Endodermal cell (in vitro differentiated cells): ENCODE measurements at regions not wholly inside any gene's neighbourhood (a gene's known extent, or its start where the extent isn't known, plus 50 kb on each side); places are given as distances from the start of the nearest gene placed in this dataset.

Experiments used
- DNase-seq: peaks from one replicate; pipeline ENCODE4 v3.0.0-alpha.2; 2017
- H3K27ac ChIP-seq: 2 replicates; pipeline ENCODE4 v1.5.1; 2013; ENCODE audit warnings: mild to moderate bottlenecking, low read depth, low read length, moderate library complexity
- H3K27me3 ChIP-seq: 2 replicates; pipeline ENCODE4 v1.6.1; 2013; ENCODE audit warnings: mild to moderate bottlenecking, low read length, moderate library complexity; ENCODE audit not compliant: insufficient read depth, control insufficient read depth, poor library complexity, severe bottlenecking
- H3K36me3 ChIP-seq: 2 replicates; pipeline ENCODE4 v1.7.0; 2013; ENCODE audit warnings: mild to moderate bottlenecking, low read length, moderate library complexity; ENCODE audit not compliant: control insufficient read depth, insufficient read depth
- H3K4me1 ChIP-seq: one replicate; pipeline ENCODE4 v1.7.0; 2013; ENCODE audit warnings: low read length; ENCODE audit not compliant: control insufficient read depth, insufficient read depth
- H3K4me3 ChIP-seq: 2 replicates; pipeline ENCODE4 v1.5.1; 2013; ENCODE audit warnings: mild to moderate bottlenecking, low read length, moderate library complexity
- H3K9ac ChIP-seq: 2 replicates; pipeline ENCODE4 v1.6.1; 2013; ENCODE audit warnings: mild to moderate bottlenecking, low read length, moderate library complexity; ENCODE audit not compliant: poor library complexity, severe bottlenecking; ENCODE audit errors: extremely low read depth
- H3K9me3 ChIP-seq: 2 replicates; pipeline ENCODE4 v1.6.1; 2013; ENCODE audit warnings: mild to moderate bottlenecking, low read length, moderate library complexity; ENCODE audit not compliant: control insufficient read depth
- H3K27ac Mint-ChIP-seq: 2 replicates; pipeline ENCODE4 v1.8.0; 2020; ENCODE audit warnings: mixed read lengths
- H3K27me3 Mint-ChIP-seq: 2 replicates; pipeline ENCODE4 v1.8.0; 2021; ENCODE audit warnings: mild to moderate bottlenecking, mixed read lengths; ENCODE audit not compliant: insufficient read depth
- H3K36me3 Mint-ChIP-seq: 2 replicates; pipeline ENCODE4 v1.8.0; 2020; ENCODE audit warnings: low read depth, mixed read lengths
- H3K4me1 Mint-ChIP-seq: 2 replicates; pipeline ENCODE4 v1.8.0; 2020; ENCODE audit warnings: mixed read lengths
- H3K4me3 Mint-ChIP-seq: 2 replicates; pipeline ENCODE4 v1.8.0; 2020; ENCODE audit warnings: mild to moderate bottlenecking, moderate library complexity, mixed read lengths
- H3K9me3 Mint-ChIP-seq: 2 replicates; pipeline ENCODE4 v1.8.0; 2020; ENCODE audit warnings: mild to moderate bottlenecking, mixed read lengths
- WGBS, 2 experiments: methylation state at CpG; one replicate each; pipeline versions ENCODE4 v1.1.5 to v1.1.7; 2013; ENCODE audit warnings: missing lambda C conversion rate in 2 of 2, mixed read lengths in 1 of 2; ENCODE audit not compliant: insufficient coverage in 1 of 2, insufficient read length in 1 of 2; 5-methylcytosine and 5-hydroxymethylcytosine counted together
- TF ChIP-seq, protein P1 (sequence below): fragments of 200-600 bp; sonication (generic); conservative IDR thresholded peaks from 2 replicates; pipeline ENCODE4 v1.5.0; 2021; ENCODE audit warnings: antibody characterized with exemption, mild to moderate bottlenecking

DNA sequence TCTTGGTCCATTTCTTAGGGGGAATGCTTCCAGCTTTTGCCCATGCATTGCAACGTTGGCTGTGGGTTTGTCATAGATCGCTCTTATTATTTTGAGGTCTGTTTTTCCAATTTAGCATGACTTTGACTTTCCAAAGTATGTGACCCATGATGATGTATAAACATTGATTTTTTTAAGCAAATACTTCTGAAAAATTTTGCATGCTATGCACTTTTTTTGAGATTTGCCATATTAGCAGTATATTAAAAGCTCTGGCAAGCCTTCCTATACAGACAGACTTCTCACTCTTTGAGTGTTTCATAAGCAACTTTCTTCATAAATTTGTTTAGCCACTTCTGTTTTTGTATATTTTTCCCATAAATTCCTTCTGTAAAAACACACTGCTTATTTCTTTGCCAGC lies 746.4 kb upstream of the LCORL start:
- TF ChIP-seq, protein P1, sequence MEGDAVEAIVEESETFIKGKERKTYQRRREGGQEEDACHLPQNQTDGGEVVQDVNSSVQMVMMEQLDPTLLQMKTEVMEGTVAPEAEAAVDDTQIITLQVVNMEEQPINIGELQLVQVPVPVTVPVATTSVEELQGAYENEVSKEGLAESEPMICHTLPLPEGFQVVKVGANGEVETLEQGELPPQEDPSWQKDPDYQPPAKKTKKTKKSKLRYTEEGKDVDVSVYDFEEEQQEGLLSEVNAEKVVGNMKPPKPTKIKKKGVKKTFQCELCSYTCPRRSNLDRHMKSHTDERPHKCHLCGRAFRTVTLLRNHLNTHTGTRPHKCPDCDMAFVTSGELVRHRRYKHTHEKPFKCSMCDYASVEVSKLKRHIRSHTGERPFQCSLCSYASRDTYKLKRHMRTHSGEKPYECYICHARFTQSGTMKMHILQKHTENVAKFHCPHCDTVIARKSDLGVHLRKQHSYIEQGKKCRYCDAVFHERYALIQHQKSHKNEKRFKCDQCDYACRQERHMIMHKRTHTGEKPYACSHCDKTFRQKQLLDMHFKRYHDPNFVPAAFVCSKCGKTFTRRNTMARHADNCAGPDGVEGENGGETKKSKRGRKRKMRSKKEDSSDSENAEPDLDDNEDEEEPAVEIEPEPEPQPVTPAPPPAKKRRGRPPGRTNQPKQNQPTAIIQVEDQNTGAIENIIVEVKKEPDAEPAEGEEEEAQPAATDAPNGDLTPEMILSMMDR = no peak
- H3K27me3 ChIP-seq = no peaks in the 10 kb centered on the region
- no peak overlapping the region for H3K27ac Mint-ChIP-seq

DNA sequence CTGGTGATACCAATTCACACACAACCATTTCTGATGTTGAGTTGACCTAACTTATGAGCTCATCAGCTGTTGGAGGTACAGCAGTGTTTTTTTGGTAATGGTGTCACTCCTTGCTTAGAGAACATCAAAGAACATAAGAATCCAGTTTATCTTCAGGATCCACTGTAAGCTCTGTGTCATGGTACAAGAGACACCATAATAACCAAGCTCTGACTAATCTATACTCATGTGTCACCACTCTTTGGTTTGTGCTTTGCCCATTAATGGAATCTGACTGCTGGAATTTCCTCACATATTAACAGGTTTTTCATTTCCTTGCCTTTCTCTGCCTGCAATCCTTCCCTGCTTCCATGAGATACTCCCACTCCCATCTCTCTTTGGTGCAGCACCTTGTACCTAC lies 735.1 kb upstream of the LCORL start:
- Histone ChIP-seq H3K27me3 (no peaks in the 10 kb centered on the region), H3K4me1 (no peaks in the 10 kb centered on the region), H3K27ac (no peak overlapping the region), H3K36me3 (no peaks in the 10 kb centered on the region), H3K9me3 (no peaks in the 10 kb centered on the region), H3K9ac (no peak overlapping the region), H3K4me3 (no peak overlapping the region)
- DNase-seq = no peak
- H3K4me1 Mint-ChIP-seq = no peaks in the 10 kb centered on the region
- TF ChIP-seq, protein P1 = no peak
- no peaks in the 10 kb centered on the region for H3K27me3 Mint-ChIP-seq
- H3K36me3 Mint-ChIP-seq = no peaks in the 10 kb centered on the region
- no peaks in the 10 kb centered on the region for H3K9me3 Mint-ChIP-seq
- H3K4me3 Mint-ChIP-seq = no peak overlapping the region
- H3K27ac Mint-ChIP-seq = no peak overlapping the region

More for the DNA sequence above, 746.4 kb upstream of the LCORL start:
- no peak overlapping the region for H3K4me3 ChIP-seq
- DNase-seq = no peak
- H3K4me1 ChIP-seq = no peaks in the 10 kb centered on the region
- no peaks in the 10 kb centered on the region for H3K9me3 Mint-ChIP-seq
- H3K27ac ChIP-seq = no peak overlapping the region
- no peaks in the 10 kb centered on the region for H3K27me3 Mint-ChIP-seq
- no peak overlapping the region for H3K4me3 Mint-ChIP-seq
- H3K9ac ChIP-seq = no peak overlapping the region
- H3K36me3 Mint-ChIP-seq = no peaks in the 10 kb centered on the region
- H3K36me3 ChIP-seq = no peaks in the 10 kb centered on the region
- 100% methylated on average over 2 of the region's 2 CpGs for WGBS, 2 experiments
- no peaks in the 10 kb centered on the region for H3K9me3 ChIP-seq
- H3K4me1 Mint-ChIP-seq = no peaks in the 10 kb centered on the region

DNA sequence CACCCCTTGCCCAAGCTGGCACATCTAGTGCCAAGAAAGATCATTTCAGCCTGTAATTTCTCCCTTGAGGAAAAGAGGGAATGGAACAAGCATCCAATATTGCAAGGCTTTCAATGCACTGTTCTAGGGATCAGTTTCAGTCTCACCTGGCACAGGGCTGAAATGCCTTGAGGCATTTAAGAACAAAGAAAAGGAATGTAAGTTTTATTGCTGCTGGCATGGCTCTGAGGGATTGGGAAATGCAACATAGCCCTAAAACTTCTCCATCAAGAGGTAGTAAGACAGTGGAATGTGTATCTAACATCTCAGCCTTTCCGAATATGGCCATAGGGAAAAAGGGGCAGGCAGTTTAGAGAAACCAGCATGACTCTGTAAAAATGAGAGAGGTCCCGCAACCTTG lies 732.6 kb upstream of the LCORL start:
- no peak overlapping the region for H3K27ac ChIP-seq
- no peaks in the 10 kb centered on the region for H3K36me3 ChIP-seq
- no peak overlapping the region for H3K4me3 Mint-ChIP-seq

More for the DNA sequence above, 732.6 kb upstream of the LCORL start:
- Mint-ChIP-seq H3K36me3 (no peaks in the 10 kb centered on the region), H3K9me3 (no peaks in the 10 kb centered on the region), H3K27me3 (no peaks in the 10 kb centered on the region), H3K27ac (peak overlapping the region; percentile 12), H3K4me1 (no peaks in the 10 kb centered on the region)
- TF ChIP-seq, protein P1 = no peak
- Histone ChIP-seq H3K27me3 (no peaks in the 10 kb centered on the region), H3K4me1 (no peaks in the 10 kb centered on the region), H3K4me3 (no peak overlapping the region), H3K9ac (no peak overlapping the region), H3K9me3 (peaks cover 4% of the 10 kb centered on the region)
- DNase-seq = no peak
- 90 to 100% methylated on average over 2 of the region's 2 CpGs for WGBS, 2 experiments
